BJ (cell line): ENCODE measurements at regions not wholly inside any gene's neighbourhood (a gene's known extent, or its start where the extent isn't known, plus 50 kb on each side); places are given as distances from the start of the nearest gene placed in this dataset.

ENCODE experiments used
- CTCF ChIA-PET: fragments of 350-600 bp; formaldehyde crosslinking; extraction: SDS; loops from one replicate; lab custom pipeline; 2021; ENCODE audit warnings: antibody characterized with exemption, inconsistent platforms; lab: Yijun Ruan, JAX
- POLR2A ChIA-PET: fragments of 300-600 bp; sonication (Branson Sonifier 250); formaldehyde crosslinking; extraction: SDS; loops from one replicate; lab custom pipeline; 2021; ENCODE audit warnings: antibody characterized with exemption; lab: Charles Lee
- DNase-seq: peaks from one replicate; pipeline ENCODE4 v3.0.0-alpha.2; 2011; ENCODE audit warnings: low read depth
- H3K27me3 ChIP-seq: 2 replicates; pipeline ENCODE4 v1.6.0; 2011; ENCODE audit warnings: low read length; ENCODE audit not compliant: control insufficient read depth, insufficient read depth
- H3K36me3 ChIP-seq: 2 replicates; pipeline ENCODE4 v1.5.1; 2011; ENCODE audit warnings: low read length; ENCODE audit not compliant: control insufficient read depth, insufficient read depth
- H3K4me3 ChIP-seq: 2 replicates; pipeline ENCODE4 v1.5.1; 2011; ENCODE audit warnings: low read depth, mild to moderate bottlenecking, control low read depth, low read length
- TF ChIP-seq, protein P1 (sequence below): IDR thresholded peaks from 2 replicates; pipeline ENCODE4 v1.5.1; 2011; ENCODE audit warnings: low read depth, mild to moderate bottlenecking, control low read depth, inconsistent platforms, low read length, moderate library complexity; ENCODE audit not compliant: insufficient read depth

- ChIA-PET POLR2A (no interaction called here), CTCF (interaction anchor here (1.2 to 2.1 kb wide), 2 partner anchors 12 to 16 kb away, joined by 3 to 10 read pairs; no protein-coding TSS in a partner anchor)
- H3K4me3 ChIP-seq = no peak overlapping the region
- TF ChIP-seq, protein P1, sequence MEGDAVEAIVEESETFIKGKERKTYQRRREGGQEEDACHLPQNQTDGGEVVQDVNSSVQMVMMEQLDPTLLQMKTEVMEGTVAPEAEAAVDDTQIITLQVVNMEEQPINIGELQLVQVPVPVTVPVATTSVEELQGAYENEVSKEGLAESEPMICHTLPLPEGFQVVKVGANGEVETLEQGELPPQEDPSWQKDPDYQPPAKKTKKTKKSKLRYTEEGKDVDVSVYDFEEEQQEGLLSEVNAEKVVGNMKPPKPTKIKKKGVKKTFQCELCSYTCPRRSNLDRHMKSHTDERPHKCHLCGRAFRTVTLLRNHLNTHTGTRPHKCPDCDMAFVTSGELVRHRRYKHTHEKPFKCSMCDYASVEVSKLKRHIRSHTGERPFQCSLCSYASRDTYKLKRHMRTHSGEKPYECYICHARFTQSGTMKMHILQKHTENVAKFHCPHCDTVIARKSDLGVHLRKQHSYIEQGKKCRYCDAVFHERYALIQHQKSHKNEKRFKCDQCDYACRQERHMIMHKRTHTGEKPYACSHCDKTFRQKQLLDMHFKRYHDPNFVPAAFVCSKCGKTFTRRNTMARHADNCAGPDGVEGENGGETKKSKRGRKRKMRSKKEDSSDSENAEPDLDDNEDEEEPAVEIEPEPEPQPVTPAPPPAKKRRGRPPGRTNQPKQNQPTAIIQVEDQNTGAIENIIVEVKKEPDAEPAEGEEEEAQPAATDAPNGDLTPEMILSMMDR = no peak
- no peaks in the 10 kb centered on the region for H3K36me3 ChIP-seq
- no peaks in the 10 kb centered on the region for H3K27me3 ChIP-seq
- no peak for DNase-seq
Observed at GRCh38 chr9:108549184-108549583, 306.6 kb downstream of the ACTL7B start.

- POLR2A ChIA-PET = no interaction called here
- H3K27me3 ChIP-seq = no peaks in the 10 kb centered on the region; the same call in 1 of the 2 replicates
- DNase-seq = no peak
- CTCF ChIA-PET = interaction anchor here (0.6 to 1.4 kb wide), 4 partner anchors 16 to 1082 kb away, joined by 3 to 4 read pairs (median 3); no protein-coding TSS in a partner anchor
- no peaks in the 10 kb centered on the region for H3K36me3 ChIP-seq
- TF ChIP-seq, protein P1 = no peak
- no peak overlapping the region for H3K4me3 ChIP-seq
Observed at GRCh38 chr9:108547411-108548135, 308.2 kb downstream of the ACTL7B start.

GRCh38 chr9:108546215-108546614, 309.6 kb downstream of the ACTL7B start:
- ChIA-PET POLR2A (no interaction called here), CTCF (interaction anchor here (0.6 to 1.4 kb wide), 3 partner anchors 10 to 1081 kb away, joined by 3 read pairs; no protein-coding TSS in a partner anchor)
- no peak for DNase-seq
- Histone ChIP-seq H3K27me3 (no peaks in the 10 kb centered on the region; the same call in 1 of the 2 replicates), H3K36me3 (no peaks in the 10 kb centered on the region), H3K4me3 (no peak overlapping the region)
- TF ChIP-seq, protein P1 = no peak

DNA sequence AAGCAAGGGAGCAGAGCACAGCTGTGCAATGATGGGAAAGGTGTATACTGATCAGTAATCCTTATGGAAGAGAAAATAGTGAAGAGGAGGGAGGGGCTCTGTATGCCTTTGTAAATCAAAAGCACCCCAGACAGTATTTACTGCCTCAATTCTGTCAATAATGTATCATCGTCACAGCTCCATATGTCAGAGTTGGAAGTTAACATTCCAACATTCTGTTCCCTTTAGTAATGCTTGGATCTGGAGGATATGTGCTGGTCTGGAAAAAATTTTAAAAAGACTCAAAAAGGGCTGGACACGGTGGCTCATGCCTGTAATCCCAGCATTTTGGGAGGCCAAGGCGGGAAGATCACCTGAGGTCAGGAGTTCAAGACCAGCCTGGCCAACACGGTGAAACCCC, 310.4 kb downstream of the ACTL7B start:
- no peaks in the 10 kb centered on the region for H3K36me3 ChIP-seq
- ChIA-PET CTCF (interaction anchor here (1.0 to 1.3 kb wide), 2 partner anchors 9 to 10 kb away, joined by 3 to 6 read pairs; no protein-coding TSS in a partner anchor), POLR2A (no interaction called here)
- TF ChIP-seq, protein P1 = no peak
- no peak for DNase-seq
- H3K27me3 ChIP-seq = no peaks in the 10 kb centered on the region; the same call in 1 of the 2 replicates
- no peak overlapping the region for H3K4me3 ChIP-seq

- Histone ChIP-seq H3K27me3 (no peaks in the 10 kb centered on the region; the same call in 1 of the 2 replicates), H3K4me3 (no peak overlapping the region), H3K36me3 (no peaks in the 10 kb centered on the region)
- TF ChIP-seq, protein P1 = no peak
- no peak for DNase-seq
- CTCF ChIA-PET = interaction anchor here (1.0 to 1.3 kb wide), 2 partner anchors 9 to 10 kb away, joined by 3 to 6 read pairs; no protein-coding TSS in a partner anchor
- POLR2A ChIA-PET = no interaction called here
Observed at GRCh38 chr9:108544866-108545265, 310.9 kb downstream of the ACTL7B start.
